ENCODE measurements at regions not wholly inside any gene's neighbourhood (a gene's known extent, or its start where the extent isn't known, plus 50 kb on each side); places are given as distances from the start of the nearest gene placed in this dataset.

GRCh38 chr2:37581433-37581832, 90.0 kb downstream of the CDC42EP3 start:
- intact Hi-C loops (cut with DNase I), result no loop called here
- 91 to 92% methylated on average over 5 of the region's 5 CpGs for WGBS, 2 donors
- peaks cover 0 to 6% (median 0%) of the 10 kb centered on the region in 3 donors for H3K9me3 ChIP-seq

GRCh38 chr2:37582481-37583220, 88.8 kb downstream of the CDC42EP3 start:
- H3K9me3 ChIP-seq, result peaks cover 0 to 6% (median 0%) of the 10 kb centered on the region in 3 donors
- no peak for DNase-seq
- WGBS, 2 donors, result 61 to 62% methylated on average over 16 of the region's 16 CpGs
- peaks cover 18 to 55% (median 36%) of the 10 kb centered on the region in 3 donors for H3K4me1 ChIP-seq
- TF ChIP-seq CTCF (IDR thresholded peaks at IDR 0.05) (no peak), POLR2A (IDR thresholded peaks at IDR 0.05) (no peak)
- intact Hi-C loops (cut with DNase I), result no loop called here
- no peak overlapping the region for H3K27ac ChIP-seq
- no peak overlapping the region for H3K4me3 ChIP-seq
- H3K36me3 ChIP-seq, result no peaks in the 10 kb centered on the region
- no peaks in the 10 kb centered on the region for H3K27me3 ChIP-seq

More at GRCh38 chr2:37581433-37581832, 90.0 kb downstream of the CDC42EP3 start:
- DNase-seq, result no peak
- Histone ChIP-seq H3K36me3 (no peaks in the 10 kb centered on the region), H3K4me3 (no peak overlapping the region), H3K4me1 (peaks cover 12 to 42% (median 25%) of the 10 kb centered on the region in 3 donors), H3K27ac (no peak overlapping the region), H3K27me3 (no peaks in the 10 kb centered on the region)
- TF ChIP-seq POLR2A (IDR thresholded peaks at IDR 0.05) (no peak), CTCF (IDR thresholded peaks at IDR 0.05) (no peak)

GRCh38 chr2:37583402-37583801, 88.0 kb downstream of the CDC42EP3 start:
- H3K27ac ChIP-seq, result no peak overlapping the region

GRCh38 chr2:37583867-37584266, 87.6 kb downstream of the CDC42EP3 start:
- TF ChIP-seq CTCF (IDR thresholded peaks at IDR 0.05), result no peak
- no peak for TF ChIP-seq POLR2A (IDR thresholded peaks at IDR 0.05)
- intact Hi-C loops (cut with DNase I), result no loop called here
- H3K4me1 ChIP-seq, result peaks cover 25 to 67% (median 42%) of the 10 kb centered on the region in 3 donors
- peak overlapping the region in 2 of 4 donors; percentile 27 to 54 for H3K27ac ChIP-seq
- DNase-seq, result no peak
- no peak overlapping the region for H3K4me3 ChIP-seq
- no peaks in the 10 kb centered on the region for H3K27me3 ChIP-seq
- peaks cover 0 to 3% (median 0%) of the 10 kb centered on the region in 3 donors for H3K9me3 ChIP-seq
- WGBS, 2 donors, result 27 to 53% methylated on average over 2 of the region's 2 CpGs
- H3K36me3 ChIP-seq, result no peaks in the 10 kb centered on the region

More at GRCh38 chr2:37583402-37583801, 88.0 kb downstream of the CDC42EP3 start:
- DNase-seq, result no peak
- no peak for TF ChIP-seq POLR2A (IDR thresholded peaks at IDR 0.05)
- TF ChIP-seq CTCF (IDR thresholded peaks at IDR 0.05), result no peak
- intact Hi-C loops (cut with DNase I), result no loop called here
- peaks cover 0 to 6% (median 0%) of the 10 kb centered on the region in 3 donors for H3K9me3 ChIP-seq
- 23 to 44% methylated on average over 3 of the region's 3 CpGs for WGBS, 2 donors
- peaks cover 23 to 62% (median 42%) of the 10 kb centered on the region in 3 donors for H3K4me1 ChIP-seq
- no peaks in the 10 kb centered on the region for H3K27me3 ChIP-seq
- H3K4me3 ChIP-seq, result no peak overlapping the region
- H3K36me3 ChIP-seq, result no peaks in the 10 kb centered on the region

GRCh38 chr2:37585295-37585908, 86.0 kb downstream of the CDC42EP3 start:
- intact Hi-C loops (cut with DNase I), result no loop called here
- H3K27ac ChIP-seq, result peak overlapping the region; percentile 8 to 75 (median 68)
- DNase-seq, result no peak
- no peaks in the 10 kb centered on the region for H3K36me3 ChIP-seq
- H3K27me3 ChIP-seq, result no peaks in the 10 kb centered on the region
- H3K9me3 ChIP-seq, result no peaks in the 10 kb centered on the region
- peaks cover 28 to 79% (median 48%) of the 10 kb centered on the region in 3 donors for H3K4me1 ChIP-seq
- no peak for TF ChIP-seq CTCF (IDR thresholded peaks at IDR 0.05)
- TF ChIP-seq POLR2A (IDR thresholded peaks at IDR 0.05), result no peak
- peak overlapping the region in 1 of 4 donors; percentile 24 for H3K4me3 ChIP-seq
- 30 to 36% methylated on average over 5 of the region's 5 CpGs for WGBS, 2 donors
